PC-9 (cell line): ENCODE measurements at regions not wholly inside any gene's neighbourhood (a gene's known extent, or its start where the extent isn't known, plus 50 kb on each side); places are given as distances from the start of the nearest gene placed in this dataset.

Source experiments
- BruUV-seq: library from RNA; stranded (reverse); fragments of 400-500 nt; replicated peaks from 2 replicates; lab custom pipeline; 2021; lab: Mats Ljungman, UMichigan
- CTCF ChIA-PET: fragments of 300-600 bp; sonication (Branson Sonifier 250); formaldehyde crosslinking; loops from one replicate; lab custom pipeline; 2022; ENCODE audit warnings: antibody characterized with exemption; lab: Charles Lee
- POLR2A ChIA-PET: fragments of 300-600 bp; sonication (Branson Sonifier 250); formaldehyde crosslinking; loops from one replicate; lab custom pipeline; 2022; ENCODE audit warnings: antibody characterized with exemption; ENCODE audit not compliant: unreplicated experiment; lab: Charles Lee
- DNase-seq, 2 experiments: peaks; one replicate each; pipeline versions ENCODE4 v3.0.0 to v3.0.0-alpha.2; 2015 to 2022; ENCODE audit warnings: mixed read lengths in 1 of 2
- H2AFZ ChIP-seq: fragments of 200-600 bp; sonication (generic); 2 replicates; pipeline ENCODE4 v1.8.1; 2017; ENCODE audit warnings: antibody characterized with exemption
- H3F3A ChIP-seq: fragments of 200-600 bp; sonication (generic); 2 replicates; pipeline ENCODE4 v1.8.1; 2017; ENCODE audit warnings: antibody characterized with exemption, mild to moderate bottlenecking, low read depth; ENCODE audit not compliant: insufficient read depth
- H3K27ac ChIP-seq: fragments of 200-600 bp; sonication (generic); 2 replicates; pipeline ENCODE4 v1.6.1; 2016; ENCODE audit warnings: mixed run types
- H3K27me3 ChIP-seq: fragments of 200-600 bp; sonication (generic); 2 replicates; pipeline ENCODE4 v1.6.1; 2016; ENCODE audit warnings: low read depth, mixed run types; ENCODE audit not compliant: insufficient read depth
- H3K36me3 ChIP-seq: fragments of 200-600 bp; sonication (generic); 2 replicates; pipeline ENCODE4 v1.6.1; 2016; ENCODE audit warnings: low read depth, mixed run types
- H3K4me1 ChIP-seq: fragments of 200-600 bp; sonication (generic); replicated peaks from 2 replicates; pipeline ENCODE4 v1.6.1; 2016; ENCODE audit warnings: mixed run types; ENCODE audit not compliant: insufficient read depth
- H3K4me2 ChIP-seq: fragments of 200-600 bp; sonication (generic); 2 replicates; pipeline ENCODE4 v1.6.1; 2017; ENCODE audit warnings: mixed run types
- H3K4me3 ChIP-seq: fragments of 200-600 bp; sonication (generic); 2 replicates; pipeline ENCODE4 v1.6.1; 2016; ENCODE audit warnings: mixed run types
- H3K79me2 ChIP-seq: fragments of 200-600 bp; sonication (generic); 2 replicates; pipeline ENCODE4 v1.6.1; 2017; ENCODE audit warnings: low read depth, mixed run types
- H3K9me2 ChIP-seq: fragments of 200-600 bp; sonication (generic); 2 replicates; pipeline ENCODE4 v1.8.1; 2017; ENCODE audit warnings: mild to moderate bottlenecking; ENCODE audit not compliant: insufficient read depth
- H3K9me3 ChIP-seq: fragments of 200-600 bp; sonication (generic); 2 replicates; pipeline ENCODE4 v1.8.1; 2016; ENCODE audit warnings: low read depth; ENCODE audit not compliant: insufficient read depth
- H4K20me1 ChIP-seq: fragments of 200-600 bp; sonication (generic); 2 replicates; pipeline ENCODE4 v1.8.1; 2017; ENCODE audit not compliant: insufficient read depth
- CTCF ChIP-seq: fragments of 200-600 bp; sonication (generic); conservative IDR thresholded peaks from 2 replicates; pipeline ENCODE4 v1.6.1; 2017; ENCODE audit warnings: mixed run types, antibody characterized with exemption, mild to moderate bottlenecking, moderate library complexity
- EZH2 ChIP-seq: fragments of 200-600 bp; sonication (generic); IDR thresholded peaks from 2 replicates; pipeline ENCODE4 v1.8.0; 2017; ENCODE audit warnings: antibody characterized with exemption, low read depth
- intact Hi-C: fragments of 100-400 bp; cut with micrococcal nuclease; formaldehyde crosslinking; loops from one replicate; pipeline ENCODE4 v1.10.0; 2022; ENCODE audit not compliant: unreplicated experiment

DNA sequence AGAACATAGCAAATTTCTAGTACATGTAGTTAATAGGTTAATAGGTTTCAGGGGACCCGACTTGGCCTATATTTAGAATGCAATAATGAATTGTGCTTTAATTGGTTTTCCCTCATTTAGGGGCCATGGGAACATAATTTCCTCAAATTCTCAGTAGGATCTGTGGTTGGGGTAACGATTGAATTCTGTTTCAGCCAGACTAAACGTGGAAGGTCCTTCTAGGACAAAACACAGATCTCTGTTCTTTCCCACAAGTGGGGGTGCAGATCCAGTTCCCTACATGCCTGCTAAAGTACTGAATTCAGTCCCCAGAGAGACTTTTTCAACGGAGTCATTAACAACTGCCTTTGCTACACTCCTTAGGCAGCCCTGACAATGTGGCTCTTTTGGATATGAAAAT, 50.7 kb upstream of the AGBL1 start:
- no peaks in the 10 kb centered on the region for H3F3A ChIP-seq
- no peaks in the 10 kb centered on the region for H3K4me1 ChIP-seq
- ChIA-PET CTCF (no interaction called here), POLR2A (no interaction called here)
- H2AFZ ChIP-seq = no peak overlapping the region
- H3K9me3 ChIP-seq = no peaks in the 10 kb centered on the region
- no peaks in the 10 kb centered on the region for H3K36me3 ChIP-seq
- H3K4me3 ChIP-seq = no peak overlapping the region
- no peaks in the 10 kb centered on the region for H4K20me1 ChIP-seq
- TF ChIP-seq EZH2 (no peak), CTCF (no peak)
- H3K4me2 ChIP-seq = no peak overlapping the region
- DNase-seq = no peak
- H3K79me2 ChIP-seq = no peaks in the 10 kb centered on the region
- H3K9me2 ChIP-seq = no peaks in the 10 kb centered on the region
- BruUV-seq = no TSS peak
- intact Hi-C loops = no loop called here
- no peak overlapping the region for H3K27ac ChIP-seq
- peaks cover 18% of the 10 kb centered on the region for H3K27me3 ChIP-seq
